H9 (cell line): ENCODE measurements at regions not wholly inside any gene's neighbourhood (a gene's known extent, or its start where the extent isn't known, plus 50 kb on each side); places are given as distances from the start of the nearest gene placed in this dataset.

ENCODE experiments used
- DNase-seq: peaks from one replicate; pipeline ENCODE4 v3.0.0-alpha.2; 2017
- H2AFZ ChIP-seq: one replicate; pipeline ENCODE4 v1.6.1; 2013; ENCODE audit warnings: mild to moderate bottlenecking, low read length, control low read depth, moderate library complexity
- H2AK5ac ChIP-seq: 2 replicates; pipeline ENCODE4 v1.6.1; 2013; ENCODE audit warnings: low read length, control low read depth, mixed read lengths; ENCODE audit not compliant: insufficient read length
- H2BK120ac ChIP-seq: one replicate; pipeline ENCODE4 v1.6.1; 2013; ENCODE audit warnings: low read depth, mild to moderate bottlenecking, low read length, control low read depth, inconsistent platforms; ENCODE audit not compliant: poor library complexity, severe bottlenecking
- H2BK12ac ChIP-seq: 2 replicates; pipeline ENCODE4 v1.6.1; 2013; ENCODE audit warnings: low read length, control low read depth, mixed read lengths, low read depth; ENCODE audit not compliant: insufficient read length
- H2BK15ac ChIP-seq: 2 replicates; pipeline ENCODE4 v1.6.1; 2013; ENCODE audit warnings: low read depth, low read length, control low read depth
- H2BK20ac ChIP-seq: one replicate; pipeline ENCODE4 v1.6.1; 2013; ENCODE audit warnings: low read depth, mild to moderate bottlenecking, low read length, control low read depth, inconsistent platforms; ENCODE audit not compliant: poor library complexity, severe bottlenecking
- H2BK5ac ChIP-seq: 2 replicates; pipeline ENCODE4 v1.6.1; 2013; ENCODE audit warnings: low read length, control low read depth, mixed read lengths; ENCODE audit not compliant: insufficient read length
- H3K14ac ChIP-seq: 2 replicates; pipeline ENCODE4 v1.6.1; 2013; ENCODE audit warnings: low read length, control low read depth; ENCODE audit not compliant: insufficient read depth
- H3K18ac ChIP-seq: 2 replicates; pipeline ENCODE4 v1.6.1; 2013; ENCODE audit warnings: low read depth, mild to moderate bottlenecking, mixed read lengths, low read length, control low read depth; ENCODE audit not compliant: insufficient read length
- H3K23ac ChIP-seq: 2 replicates; pipeline ENCODE4 v1.6.1; 2013; ENCODE audit warnings: low read length, control low read depth, mixed read lengths, low read depth; ENCODE audit not compliant: insufficient read length
- H3K23me2 ChIP-seq: 2 replicates; pipeline ENCODE4 v1.6.1; 2013; ENCODE audit warnings: low read depth, mild to moderate bottlenecking, mixed read lengths, low read length, control low read depth; ENCODE audit not compliant: insufficient read length, poor library complexity, severe bottlenecking
- H3K27ac ChIP-seq: 2 replicates; pipeline ENCODE4 v1.5.1; 2013; ENCODE audit warnings: low read length, control low read depth, mixed read lengths, low read depth; ENCODE audit not compliant: insufficient read length
- H3K27me3 ChIP-seq: 2 replicates; pipeline ENCODE4 v1.6.1; 2013; ENCODE audit warnings: low read length, control low read depth, inconsistent platforms; ENCODE audit not compliant: insufficient read depth
- H3K4ac ChIP-seq: 2 replicates; pipeline ENCODE4 v1.6.1; 2013; ENCODE audit warnings: low read depth, mild to moderate bottlenecking, control low read depth, inconsistent platforms, low read length, moderate library complexity
- H3K4me1 ChIP-seq: 2 replicates; pipeline ENCODE4 v1.6.1; 2013; ENCODE audit warnings: low read length, control low read depth, inconsistent platforms; ENCODE audit not compliant: insufficient read depth
- H3K4me2 ChIP-seq: 2 replicates; pipeline ENCODE4 v1.6.1; 2013; ENCODE audit warnings: low read length, control low read depth, mixed read lengths; ENCODE audit not compliant: insufficient read length, insufficient read depth
- H3K56ac ChIP-seq: 2 replicates; pipeline ENCODE4 v1.6.1; 2013; ENCODE audit warnings: low read depth, mild to moderate bottlenecking, mixed read lengths, low read length, control low read depth; ENCODE audit not compliant: insufficient read length
- H3K79me1 ChIP-seq: 2 replicates; pipeline ENCODE4 v1.6.1; 2013; ENCODE audit warnings: low read depth, mild to moderate bottlenecking, moderate library complexity, low read length, control low read depth, inconsistent platforms; ENCODE audit not compliant: insufficient read depth, poor library complexity, severe bottlenecking
- H3K79me2 ChIP-seq: 2 replicates; pipeline ENCODE4 v1.6.1; 2013; ENCODE audit warnings: low read length, control low read depth, inconsistent platforms; ENCODE audit not compliant: insufficient read depth
- H3K9ac ChIP-seq: 2 replicates; pipeline ENCODE4 v1.6.1; 2013; ENCODE audit warnings: low read length, control low read depth, mixed read lengths; ENCODE audit not compliant: insufficient read length; ENCODE audit errors: extremely low read depth
- H3K9me3 ChIP-seq: one replicate; pipeline ENCODE4 v1.6.1; 2013; ENCODE audit warnings: low read depth, low read length, inconsistent platforms; ENCODE audit not compliant: control insufficient read depth
- H3T11ph ChIP-seq: one replicate; pipeline ENCODE4 v1.6.1; 2013; ENCODE audit warnings: mild to moderate bottlenecking, low read length, control low read depth, inconsistent platforms
- H4K20me1 ChIP-seq: one replicate; pipeline ENCODE4 v1.6.1; 2013; ENCODE audit not compliant: control insufficient read depth, insufficient read length, insufficient read depth
- H4K5ac ChIP-seq: 2 replicates; pipeline ENCODE4 v1.6.1; 2013; ENCODE audit warnings: low read depth, mild to moderate bottlenecking, mixed read lengths, low read length, control low read depth; ENCODE audit not compliant: insufficient read length
- H4K8ac ChIP-seq: replicated peaks from 2 replicates; pipeline ENCODE4 v1.6.1; 2013; ENCODE audit warnings: low read length, control low read depth, mixed read lengths, low read depth; ENCODE audit not compliant: insufficient read length
- H4K91ac ChIP-seq: 2 replicates; pipeline ENCODE4 v1.6.1; 2013; ENCODE audit warnings: low read depth, mild to moderate bottlenecking, moderate library complexity, mixed read lengths, low read length, control low read depth; ENCODE audit not compliant: insufficient read length
- H3K27ac Mint-ChIP-seq, 3 experiments: 2 replicates in 2 of 3; 3 replicates in 1 of 3; pipeline ENCODE4 v1.8.0; 2020 to 2021; ENCODE audit warnings: mixed read lengths in 3 of 3, mild to moderate bottlenecking in 1 of 3, moderate library complexity in 1 of 3
- H3K27me3 Mint-ChIP-seq: 2 replicates; pipeline ENCODE4 v1.8.0; 2021; ENCODE audit warnings: low read depth, mild to moderate bottlenecking, moderate library complexity, mixed read lengths
- H3K36me3 Mint-ChIP-seq, 3 experiments: 2 replicates in 2 of 3; 3 replicates in 1 of 3; pipeline ENCODE4 v1.8.0; 2020 to 2021; ENCODE audit warnings: low read depth in 3 of 3, mixed read lengths in 3 of 3; ENCODE audit not compliant: insufficient read depth in 1 of 3
- H3K4me1 Mint-ChIP-seq, 2 experiments: 2 replicates each; pipeline ENCODE4 v1.8.0; 2020; ENCODE audit warnings: mixed read lengths in 2 of 2
- H3K4me3 Mint-ChIP-seq, 2 experiments: 2 replicates in 1 of 2; 3 replicates in 1 of 2; pipeline ENCODE4 v1.8.0; 2020 to 2021; ENCODE audit warnings: mild to moderate bottlenecking in 2 of 2, mixed read lengths in 2 of 2, moderate library complexity in 1 of 2
- H3K9me3 Mint-ChIP-seq, 2 experiments: 2 replicates in 1 of 2; 3 replicates in 1 of 2; pipeline ENCODE4 v1.8.0; 2020; ENCODE audit warnings: mild to moderate bottlenecking in 2 of 2, mixed read lengths in 2 of 2, moderate library complexity in 1 of 2
- CTCF ChIP-seq: fragments of 200-600 bp; sonication (generic); conservative IDR thresholded peaks from 3 replicates; pipeline ENCODE4 v1.8.0; 2021; ENCODE audit warnings: antibody characterized with exemption, mild to moderate bottlenecking
- WGBS: extraction: QIAGEN DNeasy Blood & Tissue Kit; methylation state at CpG from one replicate; pipeline ENCODE4 v1.1.7; 2013; ENCODE audit warnings: missing lambda C conversion rate, low lambda C conversion rate, mixed read lengths; ENCODE audit not compliant: insufficient read length; ENCODE audit errors: extremely low coverage; 5-methylcytosine and 5-hydroxymethylcytosine counted together

GRCh38 chr1:168443356-168443755 is 100.4 kb downstream of the XCL2 start:
- Histone ChIP-seq H2BK15ac (no peak overlapping the region), H2BK120ac (no peak overlapping the region), H4K5ac (no peak overlapping the region), H2BK5ac (no peak overlapping the region), H3T11ph (no peak overlapping the region), H3K14ac (no peak overlapping the region), H3K18ac (no peak overlapping the region), H4K91ac (no peak overlapping the region), H3K56ac (no peak overlapping the region), H3K4me1 (no peaks in the 10 kb centered on the region), H4K20me1 (no peaks in the 10 kb centered on the region), H2AK5ac (no peak overlapping the region), H3K27me3 (no peaks in the 10 kb centered on the region), H2BK12ac (no peak overlapping the region), H3K4ac (no peak overlapping the region), H3K23ac (no peak overlapping the region), H3K79me1 (no peaks in the 10 kb centered on the region), H2AFZ (no peak overlapping the region), H4K8ac (no peak overlapping the region), H3K9ac (no peak overlapping the region), H2BK20ac (no peak overlapping the region), H3K79me2 (no peaks in the 10 kb centered on the region), H3K23me2 (no peaks in the 10 kb centered on the region), H3K9me3 (no peaks in the 10 kb centered on the region), H3K27ac (no peak overlapping the region), H3K4me2 (no peak overlapping the region)
- no CpG with 5 or more reads among the region's 3 CpGs for WGBS
- no peak for DNase-seq
- Mint-ChIP-seq H3K9me3 (no peaks in the 10 kb centered on the region), H3K27ac (no peak overlapping the region), H3K4me1 (peaks cover 7 to 9% of the 10 kb centered on the region in 2 experiments), H3K4me3 (no peak overlapping the region), H3K36me3 (no peaks in the 10 kb centered on the region), H3K27me3 (no peaks in the 10 kb centered on the region; the same call in none of the 2 replicates)
- TF ChIP-seq CTCF: no peak
